Large intestine (tissue), 3 donors: ENCODE measurements at regions not wholly inside any gene's neighbourhood (a gene's known extent, or its start where the extent isn't known, plus 50 kb on each side); places are given as distances from the start of the nearest gene placed in this dataset.

Experiments used
- DNase-seq, 2 donors: peaks; one replicate each; pipeline versions ENCODE4 v3.0.0 to v3.0.0-alpha.2; 2013
- H3K27ac ChIP-seq: one replicate; pipeline ENCODE4 v1.5.1; 2013; ENCODE audit warnings: low read length
- H3K27me3 ChIP-seq: 2 replicates; pipeline ENCODE4 v1.6.1; 2013; ENCODE audit warnings: low read length; ENCODE audit not compliant: control insufficient read depth, insufficient read depth
- H3K36me3 ChIP-seq: 2 replicates; pipeline ENCODE4 v1.6.1; 2013; ENCODE audit warnings: low read length; ENCODE audit not compliant: control insufficient read depth, insufficient read depth
- H3K4me1 ChIP-seq: one replicate; pipeline ENCODE4 v1.6.1; 2013; ENCODE audit warnings: low read length; ENCODE audit not compliant: control insufficient read depth, insufficient read depth
- H3K4me3 ChIP-seq: one replicate; pipeline ENCODE4 v1.5.1; 2013; ENCODE audit warnings: low read length
- H3K9me3 ChIP-seq: one replicate; pipeline ENCODE4 v1.6.1; 2013; ENCODE audit warnings: mild to moderate bottlenecking, low read depth, low read length, moderate library complexity; ENCODE audit not compliant: control insufficient read depth
- WGBS: methylation state at CpG from one replicate; pipeline ENCODE4 v1.1.5; 2013; ENCODE audit warnings: low lambda C conversion rate; ENCODE audit not compliant: insufficient coverage; 5-methylcytosine and 5-hydroxymethylcytosine counted together

GRCh38 chr4:24312261-24312913 is 272.0 kb downstream of the DHX15 start:
- Histone ChIP-seq H3K9me3 (no peaks in the 10 kb centered on the region), H3K4me3 (no peak overlapping the region), H3K27ac (no peak overlapping the region), H3K4me1 (no peaks in the 10 kb centered on the region), H3K36me3 (no peaks in the 10 kb centered on the region), H3K27me3 (no peaks in the 10 kb centered on the region)
- DNase-seq, result no peak
- 75% methylated on average over 2 of the region's 3 CpGs for WGBS

GRCh38 chr4:24303926-24304325 is 280.4 kb downstream of the DHX15 start:
- Histone ChIP-seq H3K4me3 (no peak overlapping the region), H3K27ac (no peak overlapping the region), H3K36me3 (no peaks in the 10 kb centered on the region), H3K27me3 (no peaks in the 10 kb centered on the region), H3K9me3 (no peaks in the 10 kb centered on the region), H3K4me1 (no peaks in the 10 kb centered on the region)
- WGBS, result no CpG with 5 or more reads among the region's 2 CpGs
- no peak for DNase-seq

GRCh38 chr4:24298911-24299310 is 285.4 kb downstream of the DHX15 start:
- WGBS, result no CpG with 5 or more reads among the region's 3 CpGs
- Histone ChIP-seq H3K36me3 (no peaks in the 10 kb centered on the region), H3K27me3 (no peaks in the 10 kb centered on the region), H3K4me3 (no peak overlapping the region), H3K4me1 (no peaks in the 10 kb centered on the region), H3K27ac (no peak overlapping the region), H3K9me3 (no peaks in the 10 kb centered on the region)
- DNase-seq, result no peak

- no CpG with 5 or more reads among the region's 3 CpGs for WGBS
- H3K36me3 ChIP-seq, result no peaks in the 10 kb centered on the region
- H3K27ac ChIP-seq, result no peak overlapping the region
These were observed 297.3 kb downstream of the DHX15 start for GRCh38 chr4:24287096-24287495.

GRCh38 chr4:24285759-24286158 is 298.6 kb downstream of the DHX15 start:
- WGBS, result no CpG with 5 or more reads among the region's 4 CpGs
- H3K4me3 ChIP-seq, result no peak overlapping the region
- no peaks in the 10 kb centered on the region for H3K36me3 ChIP-seq
- no peak for DNase-seq
- no peaks in the 10 kb centered on the region for H3K27me3 ChIP-seq
- H3K9me3 ChIP-seq, result no peaks in the 10 kb centered on the region
- H3K4me1 ChIP-seq, result no peaks in the 10 kb centered on the region
- H3K27ac ChIP-seq, result no peak overlapping the region

More at GRCh38 chr4:24287096-24287495, 297.3 kb downstream of the DHX15 start:
- H3K9me3 ChIP-seq, result no peaks in the 10 kb centered on the region
- DNase-seq, result no peak
- no peaks in the 10 kb centered on the region for H3K4me1 ChIP-seq
- no peak overlapping the region for H3K4me3 ChIP-seq
- no peaks in the 10 kb centered on the region for H3K27me3 ChIP-seq

GRCh38 chr4:24282446-24282845 is 301.9 kb downstream of the DHX15 start:
- no peaks in the 10 kb centered on the region for H3K9me3 ChIP-seq
- H3K36me3 ChIP-seq, result no peaks in the 10 kb centered on the region
- no peak overlapping the region for H3K4me3 ChIP-seq
- no peaks in the 10 kb centered on the region for H3K27me3 ChIP-seq
- no peak for DNase-seq
- H3K4me1 ChIP-seq, result no peaks in the 10 kb centered on the region
- H3K27ac ChIP-seq, result no peak overlapping the region
- WGBS, result 100% methylated on average over 1 of the region's 5 CpGs

- H3K36me3 ChIP-seq, result no peaks in the 10 kb centered on the region
- no peak for DNase-seq
- no peak overlapping the region for H3K27ac ChIP-seq
- no peaks in the 10 kb centered on the region for H3K9me3 ChIP-seq
- WGBS, result 40% methylated on average over 1 of the region's 9 CpGs
- H3K27me3 ChIP-seq, result no peaks in the 10 kb centered on the region
- no peaks in the 10 kb centered on the region for H3K4me1 ChIP-seq
- no peak overlapping the region for H3K4me3 ChIP-seq
These were observed 304.4 kb downstream of the DHX15 start for GRCh38 chr4:24279911-24280375.

- no peaks in the 10 kb centered on the region for H3K4me1 ChIP-seq
- H3K27me3 ChIP-seq, result no peaks in the 10 kb centered on the region
- no peak overlapping the region for H3K4me3 ChIP-seq
- no peak overlapping the region for H3K27ac ChIP-seq
- DNase-seq, result no peak
- no CpG with 5 or more reads among the region's 8 CpGs for WGBS
- H3K9me3 ChIP-seq, result no peaks in the 10 kb centered on the region
- H3K36me3 ChIP-seq, result no peaks in the 10 kb centered on the region
These were observed 304.9 kb downstream of the DHX15 start for GRCh38 chr4:24279469-24279868.

- no CpG with 5 or more reads among the region's 4 CpGs for WGBS
- Histone ChIP-seq H3K4me3 (no peak overlapping the region), H3K27me3 (no peaks in the 10 kb centered on the region), H3K9me3 (no peaks in the 10 kb centered on the region), H3K27ac (no peak overlapping the region), H3K4me1 (no peaks in the 10 kb centered on the region), H3K36me3 (no peaks in the 10 kb centered on the region)
- no peak for DNase-seq
These were observed 305.7 kb downstream of the DHX15 start for GRCh38 chr4:24278693-24279092.

- Histone ChIP-seq H3K4me3 (no peak overlapping the region), H3K4me1 (no peaks in the 10 kb centered on the region), H3K9me3 (no peaks in the 10 kb centered on the region), H3K27ac (no peak overlapping the region), H3K36me3 (no peaks in the 10 kb centered on the region), H3K27me3 (no peaks in the 10 kb centered on the region)
- no CpG with 5 or more reads among the region's 3 CpGs for WGBS
- no peak for DNase-seq
These were observed 309.9 kb downstream of the DHX15 start for GRCh38 chr4:24274381-24274941.

- Histone ChIP-seq H3K27me3 (no peaks in the 10 kb centered on the region), H3K9me3 (no peaks in the 10 kb centered on the region), H3K27ac (no peak overlapping the region), H3K4me3 (no peak overlapping the region), H3K4me1 (no peaks in the 10 kb centered on the region), H3K36me3 (no peaks in the 10 kb centered on the region)
- 100% methylated on average over 1 of the region's 4 CpGs for WGBS
- no peak for DNase-seq
These were observed 311.2 kb downstream of the DHX15 start for GRCh38 chr4:24273136-24273535.
